ENCODE measurements at regions not wholly inside any gene's neighbourhood (a gene's known extent, or its start where the extent isn't known, plus 50 kb on each side); places are given as distances from the start of the nearest gene placed in this dataset.

- no peaks in the 10 kb centered on the region for H3K4me1 Mint-ChIP-seq
- no peaks in the 10 kb centered on the region for H3K27me3 Mint-ChIP-seq
- H3K9me3 Mint-ChIP-seq, result peaks cover 0 to 6% (median 1%) of the 10 kb centered on the region in 9 donors
- no peaks in the 10 kb centered on the region for H3K36me3 Mint-ChIP-seq
- ATAC-seq (no peak), DNase-seq (no peak)
- H3K4me3 Mint-ChIP-seq, result no peak overlapping the region
- POLR2A ChIA-PET, result no interaction called here
- H3K27ac Mint-ChIP-seq, result no peak overlapping the region
Observed at GRCh38 chr1:216805233-216805632, 82.0 kb upstream of the ESRRG start.

DNA sequence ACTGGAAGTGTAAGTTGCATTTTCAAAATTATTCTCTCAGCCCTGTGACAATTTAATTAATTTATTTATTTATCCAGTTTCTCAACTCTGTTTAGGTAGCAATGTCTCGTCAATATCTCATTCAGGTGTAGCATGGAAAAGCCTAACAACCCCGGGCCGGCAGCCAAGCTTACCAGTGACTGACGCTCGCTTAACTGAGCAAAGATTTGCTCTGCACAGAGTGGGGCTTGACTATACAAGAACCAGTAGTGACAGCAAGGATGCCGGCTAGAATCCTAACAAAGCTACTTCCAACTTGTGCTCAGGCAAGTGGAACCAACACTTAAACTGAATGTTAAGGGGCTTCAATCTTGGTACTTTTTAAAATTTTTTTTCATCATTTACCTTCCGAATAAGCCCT is 80.9 kb upstream of the ESRRG start:
- no peaks in the 10 kb centered on the region for H3K27me3 Mint-ChIP-seq
- no peak overlapping the region for H3K27ac Mint-ChIP-seq
- no peaks in the 10 kb centered on the region for H3K36me3 Mint-ChIP-seq
- H3K4me1 Mint-ChIP-seq, result no peaks in the 10 kb centered on the region
- ATAC-seq (no peak), DNase-seq (no peak)
- POLR2A ChIA-PET, result no interaction called here
- H3K9me3 Mint-ChIP-seq, result peaks cover 0 to 6% (median 0%) of the 10 kb centered on the region in 9 donors
- no peak overlapping the region for H3K4me3 Mint-ChIP-seq

GRCh38 chr1:216794586-216794985 is 71.4 kb upstream of the ESRRG start:
- Mint-ChIP-seq H3K4me3 (no peak overlapping the region), H3K4me1 (no peaks in the 10 kb centered on the region), H3K36me3 (peaks cover 0 to 4% (median 0%) of the 10 kb centered on the region in 3 donors), H3K9me3 (peaks cover 0 to 11% (median 2%) of the 10 kb centered on the region in 9 donors), H3K27me3 (peaks cover 0 to 4% (median 0%) of the 10 kb centered on the region in 5 donors), H3K27ac (no peak overlapping the region)
- DNase-seq (no peak), ATAC-seq (no peak)
- POLR2A ChIA-PET, result no interaction called here

DNA sequence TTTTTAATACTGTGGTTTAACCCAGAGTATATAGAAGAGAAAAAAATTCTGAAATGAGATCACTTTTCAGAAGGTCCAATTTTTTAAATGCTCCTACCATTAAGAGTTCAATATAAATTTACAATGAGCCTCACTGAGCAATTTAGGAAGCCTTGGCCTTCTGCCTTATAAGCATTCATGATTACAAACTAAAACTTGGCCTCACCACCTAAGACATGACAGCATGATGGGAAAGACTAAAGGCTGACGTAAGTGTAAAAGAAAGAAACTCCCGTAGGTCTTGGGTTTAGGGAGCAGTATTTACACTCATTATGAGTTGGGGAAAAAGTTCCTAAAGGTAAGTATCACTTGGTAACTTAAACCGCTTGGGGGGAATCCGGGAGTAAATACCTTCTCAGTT is 70.7 kb upstream of the ESRRG start:
- Mint-ChIP-seq H3K27ac (no peak overlapping the region), H3K9me3 (peaks cover 0 to 11% (median 2%) of the 10 kb centered on the region in 9 donors), H3K36me3 (peaks cover 0 to 4% (median 0%) of the 10 kb centered on the region in 3 donors)

GRCh38 chr1:216793303-216793702 is 70.1 kb upstream of the ESRRG start:
- no peak overlapping the region for H3K27ac Mint-ChIP-seq
- POLR2A ChIA-PET, result no interaction called here
- no peak overlapping the region for H3K4me3 Mint-ChIP-seq
- peaks cover 0 to 4% (median under 1%) of the 10 kb centered on the region in 3 donors for H3K36me3 Mint-ChIP-seq
- no peak for DNase-seq
- ATAC-seq, result no peak
- H3K4me1 Mint-ChIP-seq, result no peaks in the 10 kb centered on the region
- peaks cover 0 to 10% (median 5%) of the 10 kb centered on the region in 9 donors for H3K9me3 Mint-ChIP-seq
- H3K27me3 Mint-ChIP-seq, result peaks cover 0 to 4% (median 0%) of the 10 kb centered on the region in 5 donors

More for the DNA sequence above, 70.7 kb upstream of the ESRRG start:
- no peak overlapping the region for H3K4me3 Mint-ChIP-seq
- POLR2A ChIA-PET, result no interaction called here
- ATAC-seq, result no peak
- DNase-seq, result no peak
- no peaks in the 10 kb centered on the region for H3K4me1 Mint-ChIP-seq
- peaks cover 0 to 4% (median 0%) of the 10 kb centered on the region in 5 donors for H3K27me3 Mint-ChIP-seq

- H3K9me3 Mint-ChIP-seq, result peaks cover 0 to 25% (median 2%) of the 10 kb centered on the region in 9 donors
- no peaks in the 10 kb centered on the region for H3K4me1 Mint-ChIP-seq
- H3K4me3 Mint-ChIP-seq, result no peak overlapping the region
- DNase-seq (no peak), ATAC-seq (no peak)
- H3K27me3 Mint-ChIP-seq, result peaks cover 0 to 2% (median 0%) of the 10 kb centered on the region in 5 donors
- H3K36me3 Mint-ChIP-seq, result peaks cover 0 to 2% (median 0%) of the 10 kb centered on the region in 3 donors
- H3K27ac Mint-ChIP-seq, result peak overlapping the region in 1 of 10 donors; percentile 17
- POLR2A ChIA-PET, result no interaction called here
Observed at GRCh38 chr1:216788671-216789070, 65.4 kb upstream of the ESRRG start.

DNA sequence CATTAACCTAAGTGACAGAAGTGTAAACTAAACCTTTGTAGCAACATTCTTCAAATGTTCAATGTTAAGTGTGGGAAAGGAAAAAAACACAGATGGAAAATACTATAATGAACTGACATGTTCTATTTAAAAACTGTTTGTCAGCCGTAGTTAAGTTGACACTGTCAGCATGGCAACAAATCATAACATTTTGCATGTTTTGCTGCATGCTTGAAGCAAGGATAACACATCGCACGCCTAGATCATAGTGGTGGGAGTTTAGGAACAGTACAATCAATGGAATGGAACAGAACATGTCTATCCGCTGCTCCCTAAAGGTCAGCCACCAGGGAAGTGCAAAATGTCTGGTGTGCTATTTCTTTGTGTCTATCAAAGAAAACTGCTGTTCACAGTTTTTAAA is 62.5 kb upstream of the ESRRG start:
- Mint-ChIP-seq H3K36me3 (peaks cover 0 to 2% (median 0%) of the 10 kb centered on the region in 3 donors), H3K9me3 (peaks cover 0 to 23% (median 2%) of the 10 kb centered on the region in 9 donors), H3K4me1 (no peaks in the 10 kb centered on the region), H3K27ac (no peak overlapping the region), H3K4me3 (no peak overlapping the region), H3K27me3 (peaks cover 0 to 2% (median 0%) of the 10 kb centered on the region in 5 donors)
- POLR2A ChIA-PET, result no interaction called here
- ATAC-seq, result no peak
- no peak for DNase-seq

DNA sequence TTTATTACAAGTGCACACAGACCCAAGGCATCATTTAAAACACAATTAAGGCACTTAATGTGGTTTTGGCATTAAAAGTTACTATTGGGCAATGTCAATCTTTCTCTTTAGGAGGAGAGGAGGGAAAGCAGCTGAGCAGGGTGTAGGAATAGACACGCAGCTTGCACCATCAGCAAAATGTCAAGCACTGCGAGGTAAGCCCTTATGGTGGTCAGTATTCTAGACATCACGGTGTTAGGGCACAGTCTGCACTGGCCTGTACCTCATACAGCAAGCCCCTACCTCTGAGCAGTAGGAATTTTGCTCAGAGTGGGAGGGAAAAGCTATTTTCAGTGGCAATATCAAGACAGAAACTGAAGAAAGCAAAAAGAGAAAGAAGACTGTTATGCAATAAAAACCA is 62.0 kb upstream of the ESRRG start:
- Mint-ChIP-seq H3K9me3 (peaks cover 0 to 18% (median 2%) of the 10 kb centered on the region in 9 donors), H3K4me3 (no peak overlapping the region), H3K36me3 (peaks cover 0 to 2% (median 0%) of the 10 kb centered on the region in 3 donors), H3K4me1 (no peaks in the 10 kb centered on the region), H3K27me3 (peaks cover 0 to 2% (median 0%) of the 10 kb centered on the region in 5 donors), H3K27ac (no peak overlapping the region)
- no peak for DNase-seq
- POLR2A ChIA-PET, result no interaction called here
- ATAC-seq, result no peak

- Mint-ChIP-seq H3K9me3 (peaks cover 0 to 28% (median 7%) of the 10 kb centered on the region in 9 donors), H3K36me3 (no peaks in the 10 kb centered on the region), H3K27ac (no peak overlapping the region), H3K4me1 (no peaks in the 10 kb centered on the region), H3K27me3 (peaks cover 0 to 6% (median 0%) of the 10 kb centered on the region in 5 donors), H3K4me3 (no peak overlapping the region)
- peak in 1 of 2 donors; percentile 27 for ATAC-seq
- POLR2A ChIA-PET, result no interaction called here
- no peak for DNase-seq
Observed at GRCh38 chr1:216779686-216780085, 56.5 kb upstream of the ESRRG start.

DNA sequence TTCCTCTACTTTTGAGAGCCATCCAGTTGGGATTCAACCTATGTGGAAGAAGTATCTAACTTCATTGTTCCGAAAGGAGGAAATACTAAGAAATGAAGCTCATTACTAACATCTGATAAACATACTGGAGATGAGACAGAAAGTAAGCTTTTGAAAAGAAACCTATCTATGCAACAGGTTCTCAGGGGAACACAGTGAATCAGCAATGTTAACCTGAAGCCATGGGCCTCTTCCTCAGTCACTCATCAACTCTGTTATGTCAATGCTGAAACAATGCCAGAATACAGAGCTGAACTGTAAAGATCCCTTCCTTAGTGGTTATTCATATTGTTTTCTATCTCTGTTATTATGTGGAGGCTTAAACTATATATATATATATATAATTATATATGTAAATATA is 55.5 kb upstream of the ESRRG start:
- Mint-ChIP-seq H3K27ac (no peak overlapping the region), H3K4me1 (no peaks in the 10 kb centered on the region), H3K4me3 (no peak overlapping the region), H3K27me3 (peaks cover 0 to 6% (median 0%) of the 10 kb centered on the region in 5 donors), H3K9me3 (peaks cover 0 to 28% (median 3%) of the 10 kb centered on the region in 9 donors), H3K36me3 (no peaks in the 10 kb centered on the region)
- ATAC-seq (no peak), DNase-seq (peak in 1 of 10 donors; percentile 5)
- POLR2A ChIA-PET, result no interaction called here

GRCh38 chr1:216777148-216777547 is 53.9 kb upstream of the ESRRG start:
- Mint-ChIP-seq H3K27ac (no peak overlapping the region), H3K4me1 (no peaks in the 10 kb centered on the region), H3K4me3 (no peak overlapping the region), H3K36me3 (no peaks in the 10 kb centered on the region), H3K27me3 (peaks cover 0 to 6% (median 0%) of the 10 kb centered on the region in 5 donors), H3K9me3 (peaks cover 0 to 28% (median 3%) of the 10 kb centered on the region in 9 donors)
- POLR2A ChIA-PET, result no interaction called here
- ATAC-seq (no peak), DNase-seq (no peak)

All from naive thymus-derived CD8-positive, alpha-beta T cell (primary cell).